ENCODE measurements at regions not wholly inside any gene's neighbourhood (a gene's known extent, or its start where the extent isn't known, plus 50 kb on each side); places are given as distances from the start of the nearest gene placed in this dataset.
"Not testable (repeated sequence)": the region's sequence is repeated elsewhere in the genome, so short reads cannot be mapped to it uniquely, and the experiment has no call there.

- Mint-ChIP-seq H3K36me3 (ENCODE audit: insufficient read depth in 1 of 3, low read depth in 3 of 3) (peaks cover 34 to 46% (median 39%) of the 10 kb centered on the region in 3 experiments), H3K9me3 (peaks cover 82 to 85% of the 10 kb centered on the region in 2 experiments)
- H4K20me1 ChIP-seq (ENCODE audit: control insufficient read depth, insufficient read depth, insufficient read length); H4K8ac ChIP-seq (replicated peaks; ENCODE audit: insufficient read length, low read depth, low read length); H4K91ac ChIP-seq (ENCODE audit: insufficient read length, low read depth, low read length); H3K23me2 ChIP-seq (ENCODE audit: insufficient read length, low read depth, low read length, poor library complexity, severe bottlenecking); H3K23ac ChIP-seq (ENCODE audit: insufficient read length, low read depth, low read length); H2AK5ac ChIP-seq (ENCODE audit: insufficient read length, low read length); H4K5ac ChIP-seq (ENCODE audit: insufficient read length, low read depth, low read length); H3T11ph ChIP-seq (ENCODE audit: low read length); H3K4me3 Mint-ChIP-seq; H2BK15ac ChIP-seq (ENCODE audit: low read depth, low read length); H3K14ac ChIP-seq (ENCODE audit: insufficient read depth, low read length); H3K27me3 Mint-ChIP-seq (ENCODE audit: low read depth); H3K4me1 Mint-ChIP-seq; H3K4me2 ChIP-seq (ENCODE audit: insufficient read depth, insufficient read length, low read length); H2BK20ac ChIP-seq (ENCODE audit: low read depth, low read length, poor library complexity, severe bottlenecking); H3K27me3 ChIP-seq (ENCODE audit: insufficient read depth, low read length); H2BK12ac ChIP-seq (ENCODE audit: insufficient read length, low read depth, low read length); H3K79me1 ChIP-seq (ENCODE audit: insufficient read depth, low read depth, low read length, poor library complexity, severe bottlenecking); H2BK120ac ChIP-seq (ENCODE audit: low read depth, low read length, poor library complexity, severe bottlenecking); H3K4me1 ChIP-seq (ENCODE audit: insufficient read depth, low read length); H2BK5ac ChIP-seq (ENCODE audit: insufficient read length, low read length); H3K27ac ChIP-seq (ENCODE audit: insufficient read length, low read depth, low read length); H2AFZ ChIP-seq (ENCODE audit: low read length); H3K27ac Mint-ChIP-seq; H3K18ac ChIP-seq (ENCODE audit: insufficient read length, low read depth, low read length); H3K79me2 ChIP-seq (ENCODE audit: insufficient read depth, low read length); H3K56ac ChIP-seq (ENCODE audit: insufficient read length, low read depth, low read length); DNase-seq; H3K9ac ChIP-seq (ENCODE audit: extremely low read depth, insufficient read length, low read length); H3K4ac ChIP-seq (ENCODE audit: low read depth, low read length): not testable (repeated sequence)
- H3K9me3 ChIP-seq (ENCODE audit: control insufficient read depth, low read depth, low read length): peaks cover 51% of the 10 kb centered on the region
- WGBS (ENCODE audit: extremely low coverage, insufficient read length, low lambda C conversion rate): no CpG with 5 or more reads among the region's 2 CpGs
Observed at GRCh38 chr22:10737931-10738330, 4790.1 kb upstream of the OR11H1 start.
